HAP-1 (cell line): ENCODE measurements at regions not wholly inside any gene's neighbourhood (a gene's known extent, or its start where the extent isn't known, plus 50 kb on each side); places are given as distances from the start of the nearest gene placed in this dataset.

ENCODE experiments used
- DNase-seq, 2 experiments: peaks; one replicate each; pipeline ENCODE4 v3.0.0-alpha.2; 2016 to 2020; ENCODE audit warnings: low spot score in 2 of 2
- H3K27me3 ChIP-seq: fragments of 250-450 bp; sonication (Bioruptor Pico); 2 replicates; pipeline ENCODE4 v1.5.1; 2020; ENCODE audit warnings: low read depth, mild to moderate bottlenecking, moderate library complexity
- H3K36me3 ChIP-seq: fragments of 250-450 bp; sonication (Bioruptor Pico); replicated peaks from 2 replicates; pipeline ENCODE4 v1.5.1; 2020; ENCODE audit warnings: mild to moderate bottlenecking
- H3K4me1 ChIP-seq: fragments of 250-450 bp; sonication (Bioruptor Pico); 2 replicates; pipeline ENCODE4 v1.5.1; 2020; ENCODE audit warnings: mild to moderate bottlenecking
- H3K4me3 ChIP-seq: fragments of 250-450 bp; sonication (Bioruptor Pico); 2 replicates; pipeline ENCODE4 v1.5.1; 2020; ENCODE audit warnings: mild to moderate bottlenecking, moderate library complexity
- H3K9me3 ChIP-seq: fragments of 250-450 bp; sonication (Bioruptor Pico); 2 replicates; pipeline ENCODE4 v1.5.1; 2020; ENCODE audit warnings: mild to moderate bottlenecking, moderate library complexity
- in situ Hi-C: fragments of 300-500 bp; cut with MboI; formaldehyde crosslinking; loops from 3 replicates; pipeline ENCODE4 v1.14.3; 2020; ENCODE audit warnings: low sequenced_read_pairs, inconsistent platforms, mixed read lengths

- DNase-seq: no peak
- no peaks in the 10 kb centered on the region for H3K4me1 ChIP-seq
- in situ Hi-C loops: no loop called here
Observed at GRCh38 chr11:10379426-10379825, 74.6 kb downstream of the ADM start.

GRCh38 chr11:10379871-10380568 is 75.0 kb upstream of the AMPD3 start:
- Histone ChIP-seq H3K4me1 (no peaks in the 10 kb centered on the region), H3K9me3 (no peaks in the 10 kb centered on the region), H3K4me3 (no peak overlapping the region), H3K36me3 (no peaks in the 10 kb centered on the region), H3K27me3 (no peaks in the 10 kb centered on the region)
- in situ Hi-C loops: no loop called here
- no peak for DNase-seq

More at GRCh38 chr11:10379426-10379825, 74.6 kb downstream of the ADM start:
- Histone ChIP-seq H3K27me3 (no peaks in the 10 kb centered on the region), H3K36me3 (no peaks in the 10 kb centered on the region), H3K4me3 (no peak overlapping the region), H3K9me3 (no peaks in the 10 kb centered on the region)

GRCh38 chr11:10380921-10381320 is 74.1 kb upstream of the AMPD3 start:
- in situ Hi-C loops: no loop called here
- H3K9me3 ChIP-seq: no peaks in the 10 kb centered on the region
- H3K4me1 ChIP-seq: no peaks in the 10 kb centered on the region
- H3K4me3 ChIP-seq: no peak overlapping the region
- no peak for DNase-seq
- no peaks in the 10 kb centered on the region for H3K27me3 ChIP-seq
- no peaks in the 10 kb centered on the region for H3K36me3 ChIP-seq

GRCh38 chr11:10381736-10382135 is 73.3 kb upstream of the AMPD3 start:
- Histone ChIP-seq H3K4me3 (no peak overlapping the region), H3K27me3 (no peaks in the 10 kb centered on the region), H3K4me1 (no peaks in the 10 kb centered on the region), H3K9me3 (no peaks in the 10 kb centered on the region), H3K36me3 (no peaks in the 10 kb centered on the region)
- in situ Hi-C loops: no loop called here
- DNase-seq: no peak

- H3K9me3 ChIP-seq: no peaks in the 10 kb centered on the region
- H3K4me3 ChIP-seq: no peak overlapping the region
- no peak for DNase-seq
- in situ Hi-C loops: no loop called here
- no peaks in the 10 kb centered on the region for H3K27me3 ChIP-seq
- no peaks in the 10 kb centered on the region for H3K4me1 ChIP-seq
- no peaks in the 10 kb centered on the region for H3K36me3 ChIP-seq
Observed at GRCh38 chr11:10382518-10382917, 72.5 kb upstream of the AMPD3 start.

- in situ Hi-C loops: no loop called here
- H3K9me3 ChIP-seq: no peaks in the 10 kb centered on the region; the same call in 1 of the 2 replicates
- no peak overlapping the region for H3K4me3 ChIP-seq
- H3K36me3 ChIP-seq: no peaks in the 10 kb centered on the region
- no peak for DNase-seq
- H3K27me3 ChIP-seq: no peaks in the 10 kb centered on the region
- H3K4me1 ChIP-seq: peaks cover 2% of the 10 kb centered on the region
Observed at GRCh38 chr11:10385696-10386095, 69.4 kb upstream of the AMPD3 start.

- Histone ChIP-seq H3K4me3 (no peak overlapping the region), H3K27me3 (no peaks in the 10 kb centered on the region), H3K36me3 (no peaks in the 10 kb centered on the region), H3K9me3 (peaks cover 4% of the 10 kb centered on the region), H3K4me1 (peaks cover 7% of the 10 kb centered on the region)
- DNase-seq: no peak
- in situ Hi-C loops: no loop called here
Observed at GRCh38 chr11:10386361-10386760, 68.7 kb upstream of the AMPD3 start.

GRCh38 chr11:10386861-10387205 is 68.2 kb upstream of the AMPD3 start:
- no peaks in the 10 kb centered on the region for H3K27me3 ChIP-seq
- peaks cover 4% of the 10 kb centered on the region for H3K9me3 ChIP-seq
- in situ Hi-C loops: no loop called here
- no peak for DNase-seq
- no peaks in the 10 kb centered on the region for H3K36me3 ChIP-seq
- no peak overlapping the region for H3K4me3 ChIP-seq
- H3K4me1 ChIP-seq: peaks cover 7% of the 10 kb centered on the region

- H3K4me3 ChIP-seq: no peak overlapping the region
- DNase-seq: no peak
- H3K27me3 ChIP-seq: no peaks in the 10 kb centered on the region
- H3K4me1 ChIP-seq: peaks cover 12% of the 10 kb centered on the region
- no peaks in the 10 kb centered on the region for H3K36me3 ChIP-seq
- H3K9me3 ChIP-seq: peaks cover 4% of the 10 kb centered on the region
- in situ Hi-C loops: no loop called here
Observed at GRCh38 chr11:10387206-10388083, 67.6 kb upstream of the AMPD3 start.

- in situ Hi-C loops: no loop called here
- no peak for DNase-seq
Observed at GRCh38 chr11:10388101-10388500, 67.0 kb upstream of the AMPD3 start.

GRCh38 chr11:10388574-10388973 is 66.5 kb upstream of the AMPD3 start:
- Histone ChIP-seq H3K27me3 (no peaks in the 10 kb centered on the region), H3K4me3 (no peak overlapping the region), H3K9me3 (peaks cover 4% of the 10 kb centered on the region), H3K4me1 (peaks cover 20% of the 10 kb centered on the region), H3K36me3 (no peaks in the 10 kb centered on the region)
- DNase-seq: no peak
- in situ Hi-C loops: no loop called here

More at GRCh38 chr11:10388101-10388500, 67.0 kb upstream of the AMPD3 start:
- Histone ChIP-seq H3K4me3 (no peak overlapping the region), H3K27me3 (no peaks in the 10 kb centered on the region), H3K9me3 (peaks cover 4% of the 10 kb centered on the region), H3K36me3 (no peaks in the 10 kb centered on the region), H3K4me1 (peaks cover 19% of the 10 kb centered on the region)

GRCh38 chr11:10390375-10390774 is 64.7 kb upstream of the AMPD3 start:
- no peak for DNase-seq
- Histone ChIP-seq H3K4me3 (no peak overlapping the region), H3K27me3 (no peaks in the 10 kb centered on the region), H3K36me3 (no peaks in the 10 kb centered on the region), H3K9me3 (peaks cover 4% of the 10 kb centered on the region), H3K4me1 (peaks cover 35% of the 10 kb centered on the region)
- in situ Hi-C loops: no loop called here

GRCh38 chr11:10392095-10393079 is 62.7 kb upstream of the AMPD3 start:
- no peak for DNase-seq
- peaks cover 36% of the 10 kb centered on the region for H3K4me1 ChIP-seq
- H3K36me3 ChIP-seq: no peaks in the 10 kb centered on the region
- H3K27me3 ChIP-seq: no peaks in the 10 kb centered on the region
- in situ Hi-C loops: no loop called here
- H3K4me3 ChIP-seq: no peak overlapping the region
- peaks cover 4% of the 10 kb centered on the region for H3K9me3 ChIP-seq
